ENCODE measurements at regions not wholly inside any gene's neighbourhood (a gene's known extent, or its start where the extent isn't known, plus 50 kb on each side); places are given as distances from the start of the nearest gene placed in this dataset.

DNA sequence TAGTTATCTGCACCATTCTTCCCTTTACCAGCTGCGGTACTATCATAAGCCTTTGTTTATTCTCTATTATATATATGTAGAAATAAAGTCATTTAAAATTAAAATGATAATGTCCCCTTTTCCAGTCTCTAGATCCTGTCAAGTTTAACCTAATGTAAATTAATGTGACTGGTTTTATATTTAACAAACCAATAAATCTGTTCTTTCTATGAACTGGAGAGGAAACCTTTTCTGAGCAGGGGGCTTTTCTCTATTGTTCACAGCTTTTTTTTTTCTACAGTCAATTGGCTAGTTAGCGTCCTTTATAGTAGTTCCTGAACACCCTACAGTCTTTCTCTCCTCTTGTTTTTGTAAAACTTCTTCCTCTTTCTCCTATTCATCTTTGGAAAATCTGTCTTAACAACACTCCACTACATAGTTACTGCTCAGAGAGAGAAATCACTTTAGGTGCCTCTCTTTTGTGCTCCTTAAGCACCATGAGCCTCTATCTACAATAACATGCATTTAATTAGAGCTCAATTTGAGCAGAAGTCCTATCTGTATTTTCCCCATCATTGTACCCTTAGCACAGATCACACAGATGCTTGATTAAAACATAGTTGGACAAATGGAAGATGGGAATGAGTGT is 332.6 kb upstream of the SYT1 start:
- 58 to 61% methylated on average over 1 of the region's 2 CpGs for WGBS, 2 experiments
- no peaks in the 10 kb centered on the region for H3K9me3 ChIP-seq (ENCODE audit: control insufficient read depth, low read length)
- H3K4me3 ChIP-seq (ENCODE audit: insufficient read depth, low read depth, low read length), result no peak overlapping the region
- H3K36me3 ChIP-seq (ENCODE audit: control insufficient read depth, insufficient read depth, low read length), result no peaks in the 10 kb centered on the region
- H3K27ac ChIP-seq (ENCODE audit: insufficient read depth, low read depth, low read length, poor library complexity, severe bottlenecking), result no peak overlapping the region
- H3K4me1 ChIP-seq (ENCODE audit: control insufficient read depth, insufficient read depth, low read length), result peaks cover 15% of the 10 kb centered on the region
- no peaks in the 10 kb centered on the region for H3K27me3 ChIP-seq (ENCODE audit: control insufficient read depth, insufficient read depth, low read length, poor library complexity, severe bottlenecking)

DNA sequence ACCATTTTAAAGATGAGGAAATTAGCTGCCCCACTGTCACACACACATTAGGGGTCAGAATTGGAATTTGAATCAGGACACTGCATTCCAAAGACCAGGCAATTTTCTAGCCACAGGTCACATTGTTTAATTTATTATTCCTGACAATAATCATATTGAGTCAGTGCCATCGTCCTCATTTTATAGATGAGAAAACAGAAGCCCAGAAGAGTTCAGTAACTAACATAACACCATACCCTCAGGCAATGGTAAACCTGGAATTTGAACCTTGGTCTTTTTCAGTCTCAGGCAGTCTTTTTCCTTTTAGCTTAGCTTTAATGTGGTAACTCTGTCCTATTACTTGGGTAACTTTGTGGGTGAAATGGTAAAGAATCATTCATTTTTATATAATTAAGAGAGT is 330.3 kb upstream of the SYT1 start:
- Histone ChIP-seq H3K4me1 (ENCODE audit: control insufficient read depth, insufficient read depth, low read length) (peaks cover 15% of the 10 kb centered on the region), H3K36me3 (ENCODE audit: control insufficient read depth, insufficient read depth, low read length) (no peaks in the 10 kb centered on the region), H3K27me3 (ENCODE audit: control insufficient read depth, insufficient read depth, low read length, poor library complexity, severe bottlenecking) (no peaks in the 10 kb centered on the region), H3K4me3 (ENCODE audit: insufficient read depth, low read depth, low read length) (no peak overlapping the region), H3K9me3 (ENCODE audit: control insufficient read depth, low read length) (no peaks in the 10 kb centered on the region), H3K27ac (ENCODE audit: insufficient read depth, low read depth, low read length, poor library complexity, severe bottlenecking) (no peak overlapping the region)
- WGBS, 2 experiments, result 67 to 91% methylated on average over 1 of the region's 1 CpG

DNA sequence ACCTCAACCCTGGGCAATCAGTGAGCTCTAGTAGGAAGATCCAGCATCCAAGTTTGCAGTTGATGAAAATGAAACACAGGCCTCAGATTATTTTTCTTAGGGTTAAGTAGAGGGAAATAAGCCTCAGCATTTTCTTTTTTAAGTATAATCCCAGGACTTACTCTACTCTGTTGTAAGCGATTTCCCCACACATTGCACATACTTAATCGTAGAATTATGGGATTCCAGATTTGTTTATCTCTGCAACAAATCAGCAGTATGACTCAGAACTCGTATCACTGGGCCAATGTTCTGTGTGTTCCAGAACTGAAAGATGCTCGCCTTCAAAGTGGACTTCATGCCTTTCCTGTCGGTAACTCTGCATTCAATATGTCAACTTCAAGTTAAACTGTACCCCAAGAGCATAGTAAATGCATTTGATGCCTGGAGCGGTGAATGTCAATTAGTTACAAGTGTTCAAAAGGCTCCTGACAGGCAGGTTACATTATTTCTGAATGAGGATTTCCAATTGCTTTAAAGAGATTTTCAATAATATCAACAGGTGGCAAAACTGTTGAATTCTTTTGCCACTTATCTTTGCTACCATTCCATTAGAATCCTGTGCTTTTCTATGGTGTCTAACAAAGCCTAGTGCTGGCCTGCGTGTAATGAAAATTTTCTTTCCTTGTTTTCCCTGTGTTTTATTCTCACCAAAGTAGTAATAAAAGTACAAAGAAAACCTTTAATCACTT is 323.8 kb upstream of the SYT1 start:
- Histone ChIP-seq H3K4me3 (ENCODE audit: insufficient read depth, low read depth, low read length) (no peak overlapping the region), H3K36me3 (ENCODE audit: control insufficient read depth, insufficient read depth, low read length) (no peaks in the 10 kb centered on the region)
- WGBS, 2 experiments, result 88 to 94% methylated on average over 7 of the region's 7 CpGs

DNA sequence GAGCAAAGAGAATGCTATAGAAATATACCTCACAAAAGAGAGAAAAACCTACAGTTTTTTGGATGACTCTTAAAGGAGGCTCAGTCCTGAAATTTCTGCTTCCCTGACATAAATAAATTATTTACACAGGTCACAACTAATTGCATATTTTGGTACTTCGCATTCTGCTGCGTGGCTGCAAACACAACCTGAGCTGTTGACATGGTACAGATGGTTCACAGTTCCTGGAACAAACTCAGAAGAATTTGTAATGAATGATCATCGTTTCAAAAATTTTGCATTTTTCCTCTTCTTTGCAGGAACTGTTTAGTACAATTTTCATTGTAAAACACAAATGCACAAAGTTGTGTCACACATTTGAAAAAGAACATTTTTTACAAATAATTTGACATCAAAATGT is 313.7 kb upstream of the SYT1 start:
- Histone ChIP-seq H3K4me3 (ENCODE audit: insufficient read depth, low read depth, low read length) (no peak overlapping the region), H3K27ac (ENCODE audit: insufficient read depth, low read depth, low read length, poor library complexity, severe bottlenecking) (no peak overlapping the region), H3K4me1 (ENCODE audit: control insufficient read depth, insufficient read depth, low read length) (no peaks in the 10 kb centered on the region), H3K9me3 (ENCODE audit: control insufficient read depth, low read length) (no peaks in the 10 kb centered on the region), H3K36me3 (ENCODE audit: control insufficient read depth, insufficient read depth, low read length) (no peaks in the 10 kb centered on the region), H3K27me3 (ENCODE audit: control insufficient read depth, insufficient read depth, low read length, poor library complexity, severe bottlenecking) (no peaks in the 10 kb centered on the region)
- WGBS, 2 experiments, result 89 to 97% methylated on average over 3 of the region's 3 CpGs

More for the DNA sequence above, 323.8 kb upstream of the SYT1 start:
- Histone ChIP-seq H3K27me3 (ENCODE audit: control insufficient read depth, insufficient read depth, low read length, poor library complexity, severe bottlenecking) (no peaks in the 10 kb centered on the region), H3K4me1 (ENCODE audit: control insufficient read depth, insufficient read depth, low read length) (no peaks in the 10 kb centered on the region), H3K9me3 (ENCODE audit: control insufficient read depth, low read length) (no peaks in the 10 kb centered on the region), H3K27ac (ENCODE audit: insufficient read depth, low read depth, low read length, poor library complexity, severe bottlenecking) (no peak overlapping the region)

DNA sequence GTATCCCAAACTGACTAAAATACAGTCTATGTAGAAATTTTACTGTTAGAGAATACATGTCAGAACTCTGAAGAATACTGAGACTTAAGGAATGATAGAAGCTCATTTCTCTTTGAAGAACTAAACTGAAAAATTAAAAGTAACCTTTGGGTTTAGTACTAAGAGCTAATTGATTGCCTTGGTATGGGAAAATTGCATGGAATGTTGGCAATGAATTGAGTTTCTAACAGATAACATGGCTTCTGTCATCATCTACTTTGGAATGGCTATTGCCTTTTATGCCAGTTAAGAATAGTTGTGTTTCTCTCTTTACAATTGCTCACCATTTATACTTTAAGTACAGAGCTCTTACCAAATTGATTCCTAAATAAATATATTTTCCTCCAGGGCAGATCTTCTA is 308.8 kb upstream of the SYT1 start:
- H3K27ac ChIP-seq (ENCODE audit: insufficient read depth, low read depth, low read length, poor library complexity, severe bottlenecking), result no peak overlapping the region
- H3K4me3 ChIP-seq (ENCODE audit: insufficient read depth, low read depth, low read length), result no peak overlapping the region
- no peaks in the 10 kb centered on the region for H3K9me3 ChIP-seq (ENCODE audit: control insufficient read depth, low read length)
- no peaks in the 10 kb centered on the region for H3K27me3 ChIP-seq (ENCODE audit: control insufficient read depth, insufficient read depth, low read length, poor library complexity, severe bottlenecking)
- no peaks in the 10 kb centered on the region for H3K4me1 ChIP-seq (ENCODE audit: control insufficient read depth, insufficient read depth, low read length)
- H3K36me3 ChIP-seq (ENCODE audit: control insufficient read depth, insufficient read depth, low read length), result no peaks in the 10 kb centered on the region

DNA sequence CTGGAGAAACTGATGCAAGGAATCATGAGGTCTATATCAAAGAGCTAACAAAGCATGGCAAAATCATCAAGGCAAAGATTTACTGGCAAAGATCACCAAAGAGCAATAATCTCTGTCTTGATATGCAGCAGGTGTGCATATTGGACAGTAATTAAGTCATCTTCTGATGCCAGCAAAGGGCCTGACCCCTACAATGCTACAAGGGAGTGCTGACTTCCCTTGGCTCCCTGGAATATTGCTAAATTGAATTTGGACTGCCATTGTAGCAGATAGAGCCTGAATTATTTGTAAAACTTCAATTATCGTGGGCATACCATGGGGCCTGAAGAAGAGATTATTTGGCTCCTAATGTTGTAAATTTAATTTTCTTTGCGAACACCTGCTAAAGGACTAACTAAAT is 307.9 kb upstream of the SYT1 start:
- Histone ChIP-seq H3K4me1 (ENCODE audit: control insufficient read depth, insufficient read depth, low read length) (no peaks in the 10 kb centered on the region), H3K9me3 (ENCODE audit: control insufficient read depth, low read length) (no peaks in the 10 kb centered on the region), H3K4me3 (ENCODE audit: insufficient read depth, low read depth, low read length) (no peak overlapping the region), H3K27me3 (ENCODE audit: control insufficient read depth, insufficient read depth, low read length, poor library complexity, severe bottlenecking) (no peaks in the 10 kb centered on the region), H3K36me3 (ENCODE audit: control insufficient read depth, insufficient read depth, low read length) (no peaks in the 10 kb centered on the region), H3K27ac (ENCODE audit: insufficient read depth, low read depth, low read length, poor library complexity, severe bottlenecking) (no peak overlapping the region)
- 90 to 96% methylated on average over 2 of the region's 2 CpGs for WGBS, 2 experiments

DNA sequence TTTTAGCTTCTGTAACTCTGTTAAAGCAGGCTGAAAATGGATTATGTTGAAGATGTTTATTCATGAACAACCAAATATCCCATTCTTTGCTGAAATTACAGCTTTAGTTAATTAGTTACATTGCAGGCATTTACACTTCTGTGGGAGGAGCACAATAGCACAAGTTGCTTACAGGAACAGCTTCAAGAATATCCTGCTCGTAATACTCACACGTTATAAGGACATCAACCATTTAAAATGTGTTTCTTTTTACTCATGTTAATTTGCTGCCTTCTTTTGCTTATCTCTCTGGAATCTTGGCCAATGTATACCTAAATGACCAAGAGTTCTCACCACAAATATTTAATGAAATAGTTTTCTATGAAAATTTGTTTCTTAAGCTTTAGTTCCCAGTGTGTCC is 305.2 kb upstream of the SYT1 start:
- WGBS, 2 experiments, result 83 to 86% methylated on average over 2 of the region's 2 CpGs

DNA sequence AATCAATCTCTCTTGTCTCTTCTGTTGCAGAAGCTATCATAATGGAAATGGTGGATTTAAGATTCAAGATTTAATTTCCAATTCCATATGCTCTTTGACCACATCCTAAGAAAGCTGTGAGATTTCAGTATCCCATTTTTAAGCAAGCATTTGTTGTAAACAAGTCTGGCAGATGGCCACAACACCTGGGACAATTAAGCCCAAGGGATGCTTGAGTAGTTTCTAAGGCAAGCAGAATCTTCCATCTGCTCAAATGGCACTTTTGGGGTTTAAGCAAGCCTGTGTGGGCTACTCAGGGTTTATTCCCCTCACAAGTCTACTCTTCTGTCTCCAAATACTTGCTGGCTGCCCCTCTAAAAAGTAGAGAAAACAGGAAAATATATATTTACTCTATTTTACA is 304.7 kb upstream of the SYT1 start:
- Histone ChIP-seq H3K4me3 (ENCODE audit: insufficient read depth, low read depth, low read length) (no peak overlapping the region), H3K4me1 (ENCODE audit: control insufficient read depth, insufficient read depth, low read length) (no peaks in the 10 kb centered on the region), H3K36me3 (ENCODE audit: control insufficient read depth, insufficient read depth, low read length) (no peaks in the 10 kb centered on the region), H3K27me3 (ENCODE audit: control insufficient read depth, insufficient read depth, low read length, poor library complexity, severe bottlenecking) (no peaks in the 10 kb centered on the region), H3K27ac (ENCODE audit: insufficient read depth, low read depth, low read length, poor library complexity, severe bottlenecking) (no peak overlapping the region), H3K9me3 (ENCODE audit: control insufficient read depth, low read length) (no peaks in the 10 kb centered on the region)

More for the DNA sequence above, 305.2 kb upstream of the SYT1 start:
- Histone ChIP-seq H3K36me3 (ENCODE audit: control insufficient read depth, insufficient read depth, low read length) (no peaks in the 10 kb centered on the region), H3K4me1 (ENCODE audit: control insufficient read depth, insufficient read depth, low read length) (no peaks in the 10 kb centered on the region), H3K27me3 (ENCODE audit: control insufficient read depth, insufficient read depth, low read length, poor library complexity, severe bottlenecking) (no peaks in the 10 kb centered on the region), H3K9me3 (ENCODE audit: control insufficient read depth, low read length) (no peaks in the 10 kb centered on the region), H3K4me3 (ENCODE audit: insufficient read depth, low read depth, low read length) (no peak overlapping the region), H3K27ac (ENCODE audit: insufficient read depth, low read depth, low read length, poor library complexity, severe bottlenecking) (no peak overlapping the region)

DNA sequence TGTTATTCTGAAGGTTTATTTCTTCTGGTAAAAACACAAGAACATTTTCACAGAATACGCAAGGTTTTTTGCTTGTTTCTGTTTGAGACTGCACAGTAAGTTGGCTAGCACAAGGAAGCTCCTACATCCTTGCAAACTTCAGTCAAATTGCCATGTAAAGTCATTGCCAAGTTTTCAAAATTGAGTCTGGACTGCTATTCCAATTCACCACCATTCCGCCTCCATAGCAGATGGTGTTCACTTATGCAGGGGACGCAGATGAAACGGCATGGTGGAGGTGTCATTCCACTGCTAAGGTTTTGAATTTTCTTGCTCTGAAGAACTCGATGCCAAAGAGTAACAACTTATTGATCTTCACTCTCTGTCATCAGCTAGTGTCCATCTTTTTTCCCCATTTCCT is 303.9 kb upstream of the SYT1 start:
- Histone ChIP-seq H3K27ac (ENCODE audit: insufficient read depth, low read depth, low read length, poor library complexity, severe bottlenecking) (no peak overlapping the region), H3K9me3 (ENCODE audit: control insufficient read depth, low read length) (no peaks in the 10 kb centered on the region), H3K36me3 (ENCODE audit: control insufficient read depth, insufficient read depth, low read length) (no peaks in the 10 kb centered on the region), H3K4me3 (ENCODE audit: insufficient read depth, low read depth, low read length) (no peak overlapping the region), H3K27me3 (ENCODE audit: control insufficient read depth, insufficient read depth, low read length, poor library complexity, severe bottlenecking) (no peaks in the 10 kb centered on the region), H3K4me1 (ENCODE audit: control insufficient read depth, insufficient read depth, low read length) (no peaks in the 10 kb centered on the region)
- 94 to 99% methylated on average over 5 of the region's 5 CpGs for WGBS, 2 experiments

DNA sequence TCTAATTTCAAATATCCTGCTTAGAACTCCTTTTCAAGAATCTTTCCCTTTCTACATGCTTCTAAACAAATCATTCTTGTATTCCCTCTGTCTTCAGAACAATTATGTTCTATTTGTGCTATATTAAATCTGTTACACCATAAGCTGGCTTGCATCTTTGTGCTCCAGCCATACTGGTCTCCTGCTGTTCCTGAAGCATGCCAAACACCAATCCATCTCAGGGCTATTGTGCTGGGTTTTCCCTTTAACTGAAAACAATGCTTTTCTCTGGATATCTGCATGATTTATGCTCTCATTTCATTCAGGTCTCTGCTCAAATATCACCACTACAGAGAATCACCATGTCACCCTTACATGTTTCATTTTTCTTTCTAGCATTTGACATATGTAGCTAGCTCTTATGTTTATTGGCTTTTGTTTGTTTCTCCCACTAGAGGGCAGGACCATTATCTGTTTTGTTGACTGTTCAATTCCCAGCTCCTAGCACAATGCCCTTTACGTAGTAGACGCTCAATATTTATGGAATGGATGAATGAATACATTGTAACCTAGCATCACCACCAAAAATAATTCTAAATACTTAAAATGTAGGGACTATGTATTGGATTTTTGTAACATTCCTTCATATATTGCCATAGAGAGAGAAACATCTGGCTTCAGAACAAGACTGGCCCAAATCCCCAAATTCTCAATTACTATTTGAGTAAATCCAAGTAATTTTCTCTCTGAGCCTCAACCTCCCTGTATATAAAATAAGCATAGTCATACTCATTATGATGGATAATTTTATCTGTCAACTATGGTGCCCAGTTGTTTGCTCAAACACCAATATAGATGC is 302.0 kb upstream of the SYT1 start:
- WGBS, 2 experiments, result no CpG with 5 or more reads among the region's 2 CpGs
- no peaks in the 10 kb centered on the region for H3K4me1 ChIP-seq (ENCODE audit: control insufficient read depth, insufficient read depth, low read length)
- H3K4me3 ChIP-seq (ENCODE audit: insufficient read depth, low read depth, low read length), result no peak overlapping the region
- no peaks in the 10 kb centered on the region for H3K27me3 ChIP-seq (ENCODE audit: control insufficient read depth, insufficient read depth, low read length, poor library complexity, severe bottlenecking)
- no peaks in the 10 kb centered on the region for H3K36me3 ChIP-seq (ENCODE audit: control insufficient read depth, insufficient read depth, low read length)
- H3K9me3 ChIP-seq (ENCODE audit: control insufficient read depth, low read length), result no peaks in the 10 kb centered on the region
- H3K27ac ChIP-seq (ENCODE audit: insufficient read depth, low read depth, low read length, poor library complexity, severe bottlenecking), result no peak overlapping the region
